ENCODE measurements at regions not wholly inside any gene's neighbourhood (a gene's known extent, or its start where the extent isn't known, plus 50 kb on each side); places are given as distances from the start of the nearest gene placed in this dataset.

- TF ChIP-seq GATA2 (IDR thresholded peaks at IDR 0.05; ENCODE audit: low read depth, low read length) (no peak), GATA3 (IDR thresholded peaks at IDR 0.05; ENCODE audit: low read depth, low read length) (no peak)
These were observed 155.4 kb upstream of the TOM1L1 start for GRCh38 chr17:54745239-54745638.
